ENCODE measurements at regions not wholly inside any gene's neighbourhood (a gene's known extent, or its start where the extent isn't known, plus 50 kb on each side); places are given as distances from the start of the nearest gene placed in this dataset.

- Mint-ChIP-seq H3K4me3 (no peak overlapping the region), H3K9me3 (no peaks in the 10 kb centered on the region), H3K4me1 (ENCODE audit: low read depth) (peaks cover 1% of the 10 kb centered on the region), H3K36me3 (ENCODE audit: low read depth) (no peaks in the 10 kb centered on the region), H3K27me3 (peaks cover 2% of the 10 kb centered on the region), H3K27ac (no peak overlapping the region)
- peaks cover 2% of the 10 kb centered on the region for H3K4me1 ChIP-seq (ENCODE audit: insufficient read depth, low read length)
- DNase-seq, result peak in 2 of 14 experiments; percentile 10 to 30
- intact Hi-C loops (cut with DNase I, micrococcal nuclease), result no loop called here
- CTCF ChIA-PET, result no interaction called here
- H3K9me3 ChIP-seq (ENCODE audit: control insufficient read depth in 1 of 2, insufficient read depth in 1 of 2, low read length in 2 of 2), result no peaks in the 10 kb centered on the region
- ATAC-seq (ENCODE audit: poor library complexity), result no peak
- POLR2A ChIA-PET, result no interaction called here
- no peaks in the 10 kb centered on the region for H3K27me3 ChIP-seq (ENCODE audit: control insufficient read depth in 1 of 2, insufficient read depth in 2 of 2, low read length in 2 of 2)
- H3K36me3 ChIP-seq (ENCODE audit: insufficient read depth, low read length), result no peaks in the 10 kb centered on the region
- TF ChIP-seq CTCF (IDR thresholded peaks at IDR 0.05), result no peak
- H3K27ac ChIP-seq (ENCODE audit: low read depth in 1 of 2, low read length in 2 of 2), result no peak overlapping the region
- no peak overlapping the region for H3K4me3 ChIP-seq (ENCODE audit: low read length)
Measured at GRCh38 chr15:66650433-66650832, 51.6 kb upstream of the SMAD6 start.

GRCh38 chr15:66651198-66651597 lies 50.8 kb upstream of the SMAD6 start:
- H3K27me3 Mint-ChIP-seq, result peaks cover 10% of the 10 kb centered on the region
- Histone ChIP-seq H3K4me1 (ENCODE audit: insufficient read depth, low read length) (peaks cover 3% of the 10 kb centered on the region), H3K36me3 (ENCODE audit: insufficient read depth, low read length) (no peaks in the 10 kb centered on the region), H3K4me3 (ENCODE audit: low read length) (no peak overlapping the region), H3K9me3 (ENCODE audit: control insufficient read depth in 1 of 2, insufficient read depth in 1 of 2, low read length in 2 of 2) (no peaks in the 10 kb centered on the region), H3K27ac (ENCODE audit: low read depth in 1 of 2, low read length in 2 of 2) (no peak overlapping the region), H3K27me3 (ENCODE audit: control insufficient read depth in 1 of 2, insufficient read depth in 2 of 2, low read length in 2 of 2) (no peaks in the 10 kb centered on the region)
- ChIA-PET CTCF (no interaction called here), POLR2A (no interaction called here)
- no peak for DNase-seq
- intact Hi-C loops (cut with DNase I, micrococcal nuclease), result no loop called here
- H3K4me1 Mint-ChIP-seq (ENCODE audit: low read depth), result peaks cover 7% of the 10 kb centered on the region
- no peak for ATAC-seq (ENCODE audit: poor library complexity)
- H3K27ac Mint-ChIP-seq, result no peak overlapping the region
- no peak for TF ChIP-seq CTCF (IDR thresholded peaks at IDR 0.05)
- no peak overlapping the region for H3K4me3 Mint-ChIP-seq
- no peaks in the 10 kb centered on the region for H3K9me3 Mint-ChIP-seq
- H3K36me3 Mint-ChIP-seq (ENCODE audit: low read depth), result no peaks in the 10 kb centered on the region

- no peak for DNase-seq
- Histone ChIP-seq H3K4me1 (ENCODE audit: insufficient read depth, low read length) (peaks cover 3% of the 10 kb centered on the region), H3K4me3 (ENCODE audit: low read length) (no peak overlapping the region), H3K36me3 (ENCODE audit: insufficient read depth, low read length) (no peaks in the 10 kb centered on the region), H3K27ac (ENCODE audit: low read depth in 1 of 2, low read length in 2 of 2) (no peak overlapping the region), H3K9me3 (ENCODE audit: control insufficient read depth in 1 of 2, insufficient read depth in 1 of 2, low read length in 2 of 2) (no peaks in the 10 kb centered on the region), H3K27me3 (ENCODE audit: control insufficient read depth in 1 of 2, insufficient read depth in 2 of 2, low read length in 2 of 2) (no peaks in the 10 kb centered on the region)
- H3K27me3 Mint-ChIP-seq, result peaks cover 16% of the 10 kb centered on the region
- intact Hi-C loops (cut with DNase I, micrococcal nuclease), result no loop called here
- CTCF ChIA-PET, result no interaction called here
- H3K4me3 Mint-ChIP-seq, result no peak overlapping the region
- no peak overlapping the region for H3K27ac Mint-ChIP-seq
- no peak for TF ChIP-seq CTCF (IDR thresholded peaks at IDR 0.05)
- H3K36me3 Mint-ChIP-seq (ENCODE audit: low read depth), result no peaks in the 10 kb centered on the region
- H3K9me3 Mint-ChIP-seq, result no peaks in the 10 kb centered on the region
- ATAC-seq (ENCODE audit: poor library complexity), result no peak
- peaks cover 7% of the 10 kb centered on the region for H3K4me1 Mint-ChIP-seq (ENCODE audit: low read depth)
- POLR2A ChIA-PET, result no interaction called here
Measured at GRCh38 chr15:66651913-66652642, 50.0 kb upstream of the SMAD6 start.
